ENCODE measurements at regions not wholly inside any gene's neighbourhood (a gene's known extent, or its start where the extent isn't known, plus 50 kb on each side); places are given as distances from the start of the nearest gene placed in this dataset.

DNA sequence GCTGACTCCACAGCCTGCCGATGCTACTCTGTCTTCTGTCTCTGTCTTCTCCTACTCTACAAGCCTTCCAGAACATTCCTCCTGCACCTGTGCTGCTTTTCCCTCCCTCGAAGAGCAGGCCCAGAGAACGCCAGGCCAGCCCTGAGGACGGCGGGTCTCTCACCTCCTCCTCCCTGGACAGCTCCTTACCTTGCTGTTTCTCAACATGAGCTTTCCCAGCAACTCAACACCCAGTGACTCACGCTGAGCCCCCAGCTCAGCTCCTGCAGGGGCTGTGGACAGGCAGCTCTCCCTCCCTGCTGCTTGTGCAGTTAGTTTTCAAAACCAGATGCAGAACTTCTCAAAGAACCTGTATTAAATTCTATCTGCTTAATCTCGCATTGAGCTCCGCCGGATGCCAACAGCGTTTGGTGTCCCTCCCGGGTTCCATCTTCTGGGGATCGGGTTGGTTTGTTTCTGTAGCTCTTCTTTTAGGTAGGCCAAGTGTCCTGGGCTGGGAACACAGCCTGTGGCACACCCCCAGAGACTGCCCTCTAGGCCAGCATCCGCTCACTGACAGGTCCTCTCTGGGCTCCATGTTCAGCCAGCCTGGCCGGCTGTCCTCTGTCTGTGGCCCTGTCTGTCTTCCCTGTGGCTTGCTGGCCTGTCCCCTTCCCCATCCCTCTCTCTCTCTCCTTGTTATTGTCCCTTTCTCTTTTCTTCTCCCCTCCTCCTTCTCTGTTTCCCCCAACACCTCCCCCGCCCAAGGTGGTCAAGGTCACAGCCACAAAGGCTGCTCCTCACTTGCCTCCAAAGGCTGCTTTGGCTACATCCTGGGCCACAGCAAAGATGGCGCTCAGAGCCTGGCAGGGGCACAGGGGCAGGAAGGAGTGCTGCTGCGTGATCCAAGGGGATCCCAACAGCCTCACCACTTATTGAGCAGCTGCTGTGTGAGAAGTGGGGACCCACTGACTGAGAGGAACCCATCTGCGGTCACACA lies 391.0 kb downstream of the MATN1 start:
- Mint-ChIP-seq H3K4me1 (ENCODE audit: low read depth) (no peaks in the 10 kb centered on the region), H3K36me3 (ENCODE audit: low read depth) (no peaks in the 10 kb centered on the region), H3K27ac (ENCODE audit: unreplicated experiment) (no peak overlapping the region)

DNA sequence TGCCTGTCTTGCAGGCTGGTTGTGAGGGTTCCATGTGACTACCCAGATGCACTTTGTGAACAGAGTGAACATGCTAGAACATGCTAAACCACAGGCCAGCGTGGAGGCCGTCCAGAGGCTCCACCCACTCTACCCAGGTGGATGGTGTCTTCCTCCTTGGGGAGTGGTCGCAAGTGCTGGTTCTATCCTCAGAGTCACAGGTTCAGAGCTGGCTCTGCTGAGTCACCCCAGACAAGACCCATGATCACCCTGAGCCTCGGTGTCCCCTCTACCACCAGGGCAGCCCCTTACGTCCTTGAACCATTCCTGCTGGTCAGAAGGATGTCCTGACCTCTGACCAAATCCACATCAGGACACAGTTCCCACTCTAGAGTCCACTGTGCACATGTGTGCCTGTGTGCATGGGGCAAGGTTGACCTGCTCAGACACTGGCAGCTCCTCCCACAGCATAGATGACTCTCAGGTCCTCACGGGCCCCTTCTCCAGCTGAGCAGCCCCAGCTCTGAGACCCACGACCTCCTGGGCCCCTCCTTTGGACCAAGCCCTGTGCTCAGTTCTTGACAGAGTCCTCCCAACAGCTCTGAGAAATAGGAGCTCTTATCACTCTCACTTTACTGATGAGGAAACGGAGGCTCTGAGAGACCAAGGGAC lies 391.8 kb downstream of the MATN1 start:
- Mint-ChIP-seq H3K27me3 (ENCODE audit: low read depth) (peaks cover 7% of the 10 kb centered on the region), H3K9me3 (ENCODE audit: low read depth) (no peaks in the 10 kb centered on the region), H3K4me3 (ENCODE audit: unreplicated experiment) (no peak overlapping the region), H3K27ac (ENCODE audit: unreplicated experiment) (no peak overlapping the region), H3K36me3 (ENCODE audit: low read depth) (no peaks in the 10 kb centered on the region), H3K4me1 (ENCODE audit: low read depth) (no peaks in the 10 kb centered on the region)
- TF ChIP-seq, protein P1, sequence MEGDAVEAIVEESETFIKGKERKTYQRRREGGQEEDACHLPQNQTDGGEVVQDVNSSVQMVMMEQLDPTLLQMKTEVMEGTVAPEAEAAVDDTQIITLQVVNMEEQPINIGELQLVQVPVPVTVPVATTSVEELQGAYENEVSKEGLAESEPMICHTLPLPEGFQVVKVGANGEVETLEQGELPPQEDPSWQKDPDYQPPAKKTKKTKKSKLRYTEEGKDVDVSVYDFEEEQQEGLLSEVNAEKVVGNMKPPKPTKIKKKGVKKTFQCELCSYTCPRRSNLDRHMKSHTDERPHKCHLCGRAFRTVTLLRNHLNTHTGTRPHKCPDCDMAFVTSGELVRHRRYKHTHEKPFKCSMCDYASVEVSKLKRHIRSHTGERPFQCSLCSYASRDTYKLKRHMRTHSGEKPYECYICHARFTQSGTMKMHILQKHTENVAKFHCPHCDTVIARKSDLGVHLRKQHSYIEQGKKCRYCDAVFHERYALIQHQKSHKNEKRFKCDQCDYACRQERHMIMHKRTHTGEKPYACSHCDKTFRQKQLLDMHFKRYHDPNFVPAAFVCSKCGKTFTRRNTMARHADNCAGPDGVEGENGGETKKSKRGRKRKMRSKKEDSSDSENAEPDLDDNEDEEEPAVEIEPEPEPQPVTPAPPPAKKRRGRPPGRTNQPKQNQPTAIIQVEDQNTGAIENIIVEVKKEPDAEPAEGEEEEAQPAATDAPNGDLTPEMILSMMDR (IDR thresholded peaks at IDR 0.05) = no peak
- no peak for DNase-seq (ENCODE audit: low spot score)

More for the DNA sequence above, 391.0 kb downstream of the MATN1 start:
- DNase-seq (ENCODE audit: low spot score) = no peak
- TF ChIP-seq, protein P1 (IDR thresholded peaks at IDR 0.05) = no peak
- H3K27me3 Mint-ChIP-seq (ENCODE audit: low read depth) = peaks cover 6% of the 10 kb centered on the region
- H3K9me3 Mint-ChIP-seq (ENCODE audit: low read depth) = no peaks in the 10 kb centered on the region
- no peak overlapping the region for H3K4me3 Mint-ChIP-seq (ENCODE audit: unreplicated experiment)

DNA sequence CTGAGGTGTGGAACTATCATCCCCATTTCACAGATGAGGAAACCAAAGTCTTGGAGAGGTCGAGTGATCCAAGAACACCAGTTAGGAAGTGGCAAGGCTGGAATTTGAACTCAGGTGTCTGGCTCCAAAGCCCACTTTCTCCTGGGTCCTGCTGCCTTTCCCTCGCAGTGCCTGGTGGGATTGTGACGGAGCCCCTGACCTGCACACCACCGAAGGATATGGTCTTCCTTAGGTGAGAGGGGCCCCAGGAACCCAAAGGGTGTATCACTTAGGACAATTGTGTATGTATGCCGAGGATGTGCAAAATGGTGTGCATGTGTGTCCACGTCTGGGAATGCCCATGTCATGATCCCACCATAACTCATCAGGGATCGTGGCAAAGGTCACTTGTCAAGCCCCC lies 392.7 kb downstream of the MATN1 start:
- H3K9me3 Mint-ChIP-seq (ENCODE audit: low read depth) = no peaks in the 10 kb centered on the region
- TF ChIP-seq, protein P1 (IDR thresholded peaks at IDR 0.05) = no peak
- H3K4me1 Mint-ChIP-seq (ENCODE audit: low read depth) = no peaks in the 10 kb centered on the region
- H3K27me3 Mint-ChIP-seq (ENCODE audit: low read depth) = peaks cover 9% of the 10 kb centered on the region
- DNase-seq (ENCODE audit: low spot score) = no peak
- no peaks in the 10 kb centered on the region for H3K36me3 Mint-ChIP-seq (ENCODE audit: low read depth)
- H3K27ac Mint-ChIP-seq (ENCODE audit: unreplicated experiment) = no peak overlapping the region
- H3K4me3 Mint-ChIP-seq (ENCODE audit: unreplicated experiment) = no peak overlapping the region

DNA sequence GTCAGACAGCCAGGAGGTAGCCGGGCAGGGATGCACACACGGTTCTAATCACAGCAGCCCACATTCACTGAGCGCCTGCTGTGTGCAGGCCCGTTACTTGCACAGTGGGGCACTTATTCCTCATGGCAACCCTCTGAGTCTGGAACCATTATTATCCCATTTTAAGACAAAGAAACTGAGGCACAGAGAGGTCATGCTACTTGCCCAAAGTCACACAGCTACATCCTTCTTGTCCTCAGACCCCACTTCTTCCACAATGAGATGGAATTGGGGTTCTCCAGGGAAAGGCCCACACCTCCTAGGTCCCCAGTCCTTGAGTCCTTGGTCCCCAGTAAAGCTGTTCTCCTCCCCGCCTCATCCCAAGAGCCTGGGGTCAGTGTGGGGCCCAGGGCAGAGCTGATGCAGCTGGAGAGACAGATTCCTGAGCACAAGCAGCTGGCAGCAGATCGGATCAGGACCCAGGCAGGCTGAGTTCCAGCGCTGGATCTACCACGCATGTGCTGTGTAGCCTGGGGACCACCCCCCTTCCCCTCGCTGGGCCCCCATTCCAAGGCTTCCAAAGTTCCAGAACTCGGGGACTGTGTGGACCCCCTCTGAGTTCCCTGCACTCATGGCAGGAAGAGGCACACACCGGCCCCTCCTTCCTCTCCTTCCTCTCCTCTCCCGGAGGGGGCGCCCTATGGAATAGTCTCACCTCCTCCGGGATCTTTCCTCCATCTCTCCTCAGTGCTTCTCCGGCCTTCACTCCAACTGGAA lies 393.4 kb downstream of the MATN1 start:
- Mint-ChIP-seq H3K4me1 (ENCODE audit: low read depth) (no peaks in the 10 kb centered on the region), H3K4me3 (ENCODE audit: unreplicated experiment) (no peak overlapping the region), H3K9me3 (ENCODE audit: low read depth) (no peaks in the 10 kb centered on the region), H3K36me3 (ENCODE audit: low read depth) (no peaks in the 10 kb centered on the region), H3K27ac (ENCODE audit: unreplicated experiment) (no peak overlapping the region), H3K27me3 (ENCODE audit: low read depth) (peaks cover 9% of the 10 kb centered on the region)
- TF ChIP-seq, protein P1 (IDR thresholded peaks at IDR 0.05) = no peak
- DNase-seq (ENCODE audit: low spot score) = no peak

DNA sequence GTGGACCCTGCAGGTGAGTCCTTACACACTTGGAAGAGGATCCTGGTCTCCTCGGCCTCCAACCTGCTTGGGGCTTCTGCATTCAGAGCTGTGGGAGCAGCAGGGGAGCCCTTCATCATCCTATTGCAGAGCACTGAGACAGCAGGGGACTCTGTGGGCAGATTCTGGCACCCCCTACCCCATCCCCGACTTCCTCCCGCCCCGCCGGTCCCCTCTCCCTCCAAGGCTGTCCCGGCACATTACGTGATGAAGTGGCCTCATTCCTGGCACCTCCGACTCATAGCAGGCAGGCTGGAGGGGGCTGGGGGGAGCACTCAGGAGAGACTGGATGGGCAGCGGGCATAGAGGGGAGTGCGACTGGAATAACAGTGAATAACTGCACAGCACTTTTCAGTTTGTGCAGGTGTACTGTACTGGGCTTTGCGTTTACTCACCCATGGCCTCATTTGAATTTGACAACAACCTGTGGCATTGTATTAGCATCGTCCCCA lies 394.1 kb downstream of the MATN1 start:
- peaks cover 9% of the 10 kb centered on the region for H3K27me3 Mint-ChIP-seq (ENCODE audit: low read depth)
- H3K36me3 Mint-ChIP-seq (ENCODE audit: low read depth) = no peaks in the 10 kb centered on the region
- TF ChIP-seq, protein P1 (IDR thresholded peaks at IDR 0.05) = no peak
- no peaks in the 10 kb centered on the region for H3K4me1 Mint-ChIP-seq (ENCODE audit: low read depth)
- H3K27ac Mint-ChIP-seq (ENCODE audit: unreplicated experiment) = no peak overlapping the region
- no peaks in the 10 kb centered on the region for H3K9me3 Mint-ChIP-seq (ENCODE audit: low read depth)
- H3K4me3 Mint-ChIP-seq (ENCODE audit: unreplicated experiment) = no peak overlapping the region
- DNase-seq (ENCODE audit: low spot score) = no peak
